ENCODE measurements at regions not wholly inside any gene's neighbourhood (a gene's known extent, or its start where the extent isn't known, plus 50 kb on each side); places are given as distances from the start of the nearest gene placed in this dataset.

DNA sequence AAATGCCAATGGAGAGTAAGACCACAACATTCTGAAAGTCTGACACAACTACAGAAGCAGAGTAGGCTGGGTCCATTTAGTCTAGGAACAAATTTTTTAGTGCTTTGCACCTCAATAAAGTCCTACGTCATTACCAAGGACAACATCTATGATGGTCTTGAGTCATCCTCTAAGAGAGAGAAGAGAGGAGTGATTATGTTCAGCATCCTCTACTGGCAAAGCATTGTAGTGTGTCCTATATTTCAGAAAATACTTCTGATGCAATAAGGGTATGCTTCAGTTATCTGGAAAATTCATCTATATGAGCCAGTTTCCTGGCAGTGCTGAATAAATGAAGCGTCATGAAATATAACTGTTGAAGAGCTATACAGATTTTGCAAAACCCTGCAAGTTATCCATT is 95.6 kb downstream of the P2RY1 start:
- DNase-seq (ENCODE audit: low spot score) (no peak), ATAC-seq (ENCODE audit: low FRiP score) (no peak)
- no peak for TF ChIP-seq CTCF (IDR thresholded peaks at IDR 0.05)

DNA sequence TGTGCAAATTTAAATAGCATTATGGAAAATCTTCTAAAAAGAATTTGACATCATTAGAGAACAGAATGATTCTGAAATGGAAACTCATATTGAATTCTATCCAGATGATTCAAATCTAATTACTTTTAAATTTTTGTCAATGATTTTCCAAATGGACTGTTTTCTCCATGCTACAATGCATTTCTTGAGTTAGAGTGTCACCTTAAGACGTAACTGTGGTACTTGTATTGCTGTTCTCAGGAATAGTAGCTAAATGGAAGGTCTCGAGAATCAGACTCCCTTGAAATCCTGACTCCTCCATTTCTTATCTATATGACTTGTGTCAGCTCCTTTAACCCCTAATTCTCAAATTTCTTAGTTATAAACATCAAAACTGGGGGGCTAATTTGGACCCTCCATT is 102.3 kb downstream of the P2RY1 start:
- ATAC-seq (ENCODE audit: low FRiP score) (no peak), DNase-seq (ENCODE audit: low spot score) (no peak)
- TF ChIP-seq CTCF (IDR thresholded peaks at IDR 0.05) = no peak

DNA sequence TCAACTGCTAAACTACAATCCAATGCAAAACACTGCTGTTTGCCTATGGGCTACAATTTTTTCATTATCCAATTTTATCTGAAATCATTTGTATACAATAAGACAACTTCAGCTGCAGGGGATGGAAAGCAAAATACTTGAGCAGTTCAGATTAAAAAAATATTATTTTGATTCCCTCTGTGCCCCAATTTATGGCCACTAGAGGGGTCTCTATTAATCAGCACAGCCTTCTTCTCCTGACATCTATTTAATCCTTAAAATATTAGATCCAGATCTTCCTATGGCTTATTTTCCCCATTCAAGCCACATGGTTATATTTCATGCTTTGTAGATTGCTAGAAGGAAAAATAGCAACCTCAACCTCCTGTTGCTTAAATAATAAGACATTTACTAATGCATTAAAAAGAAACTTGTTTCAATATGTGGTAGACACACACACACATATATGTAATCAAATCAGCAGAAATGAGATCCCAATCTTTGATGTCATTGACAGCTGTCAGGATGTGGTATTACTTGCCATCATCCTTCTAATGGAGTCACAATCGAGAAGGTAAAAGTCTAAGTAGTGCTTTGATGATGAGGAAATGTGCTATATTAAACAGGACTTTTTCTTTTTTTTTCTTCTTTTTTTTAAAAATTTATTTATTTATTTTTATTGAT is 104.2 kb downstream of the P2RY1 start:
- TF ChIP-seq CTCF (IDR thresholded peaks at IDR 0.05) = no peak
- DNase-seq (ENCODE audit: low spot score) (no peak), ATAC-seq (ENCODE audit: low FRiP score) (no peak)

- no peak for DNase-seq (ENCODE audit: low spot score)
- TF ChIP-seq CTCF (IDR thresholded peaks at IDR 0.05) = no peak
- no peak for ATAC-seq (ENCODE audit: low FRiP score)
Measured at GRCh38 chr3:152941859-152942258, 106.9 kb downstream of the P2RY1 start.

DNA sequence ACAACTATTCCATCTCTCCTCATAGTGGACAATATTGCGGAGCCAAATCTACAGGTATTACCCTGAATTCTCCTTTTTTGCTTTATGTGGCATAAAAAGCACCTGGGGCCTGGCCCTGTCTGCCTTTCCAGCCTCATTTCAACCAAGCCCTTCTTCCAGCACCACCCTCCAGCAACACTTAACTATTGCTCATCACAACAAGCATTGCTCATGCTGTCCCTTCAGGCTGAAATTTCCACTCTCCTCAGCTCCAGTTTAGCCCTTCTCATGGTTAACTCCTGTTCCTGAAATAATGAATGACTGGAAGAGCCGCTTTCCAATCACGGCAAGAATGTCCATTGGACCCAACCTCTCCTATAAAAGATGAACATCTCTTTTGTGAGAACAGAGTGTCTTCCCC is 107.4 kb downstream of the P2RY1 start:
- DNase-seq (ENCODE audit: low spot score) (no peak), ATAC-seq (ENCODE audit: low FRiP score) (no peak)
- TF ChIP-seq CTCF (IDR thresholded peaks at IDR 0.05) = no peak

DNA sequence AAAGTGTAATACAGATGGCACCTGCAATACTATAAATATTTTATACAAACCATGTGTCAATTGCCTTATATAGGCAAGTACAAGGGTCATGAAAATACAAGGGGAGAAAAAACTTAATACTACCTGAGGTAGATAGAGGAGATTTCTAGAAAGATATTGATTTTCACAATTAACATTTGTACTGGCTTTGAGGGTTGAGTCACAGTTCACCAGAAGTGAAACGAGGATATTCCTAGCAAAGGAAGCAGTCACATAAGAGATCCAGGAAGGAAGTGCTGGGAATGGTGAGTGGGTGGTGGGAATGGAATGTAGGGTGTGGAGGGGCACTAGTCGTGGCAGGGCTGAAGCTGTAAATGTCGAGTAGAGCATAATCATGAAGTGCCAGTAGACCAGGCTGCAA is 108.7 kb downstream of the P2RY1 start:
- no peak for DNase-seq (ENCODE audit: low spot score)
- TF ChIP-seq CTCF (IDR thresholded peaks at IDR 0.05) = no peak
- no peak for ATAC-seq (ENCODE audit: low FRiP score)

DNA sequence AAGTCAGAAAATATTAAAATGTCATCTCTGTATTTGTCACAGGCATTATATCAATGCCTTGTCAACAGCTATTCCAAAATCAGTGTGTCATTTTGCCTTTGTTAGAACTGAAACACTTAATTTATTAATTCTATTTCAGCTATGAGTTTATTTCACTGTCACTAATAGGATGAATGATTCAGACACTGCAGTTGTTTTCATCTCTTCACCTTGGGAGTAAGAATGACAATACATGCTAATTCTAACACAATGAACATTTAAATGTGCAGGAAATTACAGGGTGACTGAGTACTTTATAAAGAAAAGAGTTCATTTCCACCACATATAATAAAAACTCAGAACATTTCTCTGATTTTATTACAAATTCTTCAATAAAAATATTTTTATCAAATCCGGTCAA is 109.7 kb downstream of the P2RY1 start:
- no peak for TF ChIP-seq CTCF (IDR thresholded peaks at IDR 0.05)
- no peak for ATAC-seq (ENCODE audit: low FRiP score)
- DNase-seq (ENCODE audit: low spot score) = no peak
